Prostate gland (tissue), 2 donors: ENCODE measurements at regions not wholly inside any gene's neighbourhood (a gene's known extent, or its start where the extent isn't known, plus 50 kb on each side); places are given as distances from the start of the nearest gene placed in this dataset.

ENCODE experiments used
- POLR2A ChIP-seq: fragments of 450-650 bp; IDR thresholded peaks from one replicate; pipeline ENCODE4 v1.6.1; 2016; ENCODE audit warnings: antibody characterized with exemption, mild to moderate bottlenecking
- POLR2AphosphoS5 ChIP-seq: sonication (generic); formaldehyde crosslinking; IDR thresholded peaks from one replicate; pipeline ENCODE4 v1.6.1; 2017; ENCODE audit warnings: antibody characterized with exemption
- TF ChIP-seq, protein P1 (sequence below), 4 experiments: fragments of 200-600 bp in 2 of 4; fragments of 450-650 bp in 2 of 4; sonication (generic) in 2 of 4; IDR thresholded peaks; 1 replicate in 3 of 4; 2 replicates in 1 of 4; pipeline ENCODE4 v1.5.1; 2016 to 2019; ENCODE audit warnings: antibody characterized with exemption in 4 of 4, mild to moderate bottlenecking in 2 of 4, moderate library complexity in 2 of 4

DNA sequence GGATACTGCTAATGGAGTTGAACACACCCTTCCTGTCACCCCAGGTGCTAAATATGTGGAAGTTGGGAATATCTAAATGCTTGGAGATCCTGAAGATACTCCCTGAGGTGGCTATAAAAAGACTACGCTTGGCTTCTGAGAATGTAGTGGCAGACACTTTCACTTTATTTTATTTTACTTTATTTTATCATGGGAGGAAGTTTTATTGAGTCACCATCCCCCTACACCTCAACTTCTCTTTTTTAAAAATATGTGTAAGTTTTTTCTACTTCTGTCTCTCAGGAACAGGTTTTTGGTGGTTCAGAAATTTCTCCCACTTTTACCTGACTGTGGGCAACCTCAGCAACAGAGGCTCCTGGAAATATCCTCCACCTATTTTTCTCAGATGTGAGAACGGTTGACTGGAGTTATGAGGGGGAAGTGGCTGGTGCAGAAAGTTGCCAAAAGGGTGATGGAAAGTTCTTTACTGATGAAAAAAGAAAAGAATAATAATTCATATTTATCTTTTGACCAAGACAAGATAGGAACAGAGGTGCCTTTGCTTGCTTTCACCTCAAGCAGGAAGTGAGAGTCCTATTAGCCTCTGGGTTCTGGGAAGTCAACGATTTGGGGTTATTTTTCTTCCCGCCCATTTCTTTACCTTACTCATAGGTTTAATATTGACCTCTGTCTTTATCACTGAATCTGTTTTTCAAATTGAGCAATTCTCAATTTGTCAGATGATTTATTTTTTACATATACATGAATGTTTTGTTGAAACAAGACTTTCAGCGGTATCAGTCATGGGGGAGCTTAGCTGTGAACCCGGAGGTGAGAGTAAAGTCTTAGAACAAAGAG lies 103.6 kb downstream of the AHR start:
- TF ChIP-seq POLR2AphosphoS5 (no peak), POLR2A (no peak)
- TF ChIP-seq, protein P1, sequence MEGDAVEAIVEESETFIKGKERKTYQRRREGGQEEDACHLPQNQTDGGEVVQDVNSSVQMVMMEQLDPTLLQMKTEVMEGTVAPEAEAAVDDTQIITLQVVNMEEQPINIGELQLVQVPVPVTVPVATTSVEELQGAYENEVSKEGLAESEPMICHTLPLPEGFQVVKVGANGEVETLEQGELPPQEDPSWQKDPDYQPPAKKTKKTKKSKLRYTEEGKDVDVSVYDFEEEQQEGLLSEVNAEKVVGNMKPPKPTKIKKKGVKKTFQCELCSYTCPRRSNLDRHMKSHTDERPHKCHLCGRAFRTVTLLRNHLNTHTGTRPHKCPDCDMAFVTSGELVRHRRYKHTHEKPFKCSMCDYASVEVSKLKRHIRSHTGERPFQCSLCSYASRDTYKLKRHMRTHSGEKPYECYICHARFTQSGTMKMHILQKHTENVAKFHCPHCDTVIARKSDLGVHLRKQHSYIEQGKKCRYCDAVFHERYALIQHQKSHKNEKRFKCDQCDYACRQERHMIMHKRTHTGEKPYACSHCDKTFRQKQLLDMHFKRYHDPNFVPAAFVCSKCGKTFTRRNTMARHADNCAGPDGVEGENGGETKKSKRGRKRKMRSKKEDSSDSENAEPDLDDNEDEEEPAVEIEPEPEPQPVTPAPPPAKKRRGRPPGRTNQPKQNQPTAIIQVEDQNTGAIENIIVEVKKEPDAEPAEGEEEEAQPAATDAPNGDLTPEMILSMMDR (IDR thresholded peaks at IDR 0.05) = no peak
